SK-MEL-5 (cell line): ENCODE measurements at regions not wholly inside any gene's neighbourhood (a gene's known extent, or its start where the extent isn't known, plus 50 kb on each side); places are given as distances from the start of the nearest gene placed in this dataset.

Experiments used
- DNase-seq: peaks from one replicate; pipeline ENCODE4 v3.0.0-alpha.2; 2016; ENCODE audit warnings: low read depth, low spot score
- in situ Hi-C: cut with HindIII; loops from 2 replicates; pipeline ENCODE4 v1.10.0; 2016; ENCODE audit warnings: low sequenced_read_pairs, high pct_unique_total_duplicates, low pct_unique_long_range_greater_than_20kb

DNA sequence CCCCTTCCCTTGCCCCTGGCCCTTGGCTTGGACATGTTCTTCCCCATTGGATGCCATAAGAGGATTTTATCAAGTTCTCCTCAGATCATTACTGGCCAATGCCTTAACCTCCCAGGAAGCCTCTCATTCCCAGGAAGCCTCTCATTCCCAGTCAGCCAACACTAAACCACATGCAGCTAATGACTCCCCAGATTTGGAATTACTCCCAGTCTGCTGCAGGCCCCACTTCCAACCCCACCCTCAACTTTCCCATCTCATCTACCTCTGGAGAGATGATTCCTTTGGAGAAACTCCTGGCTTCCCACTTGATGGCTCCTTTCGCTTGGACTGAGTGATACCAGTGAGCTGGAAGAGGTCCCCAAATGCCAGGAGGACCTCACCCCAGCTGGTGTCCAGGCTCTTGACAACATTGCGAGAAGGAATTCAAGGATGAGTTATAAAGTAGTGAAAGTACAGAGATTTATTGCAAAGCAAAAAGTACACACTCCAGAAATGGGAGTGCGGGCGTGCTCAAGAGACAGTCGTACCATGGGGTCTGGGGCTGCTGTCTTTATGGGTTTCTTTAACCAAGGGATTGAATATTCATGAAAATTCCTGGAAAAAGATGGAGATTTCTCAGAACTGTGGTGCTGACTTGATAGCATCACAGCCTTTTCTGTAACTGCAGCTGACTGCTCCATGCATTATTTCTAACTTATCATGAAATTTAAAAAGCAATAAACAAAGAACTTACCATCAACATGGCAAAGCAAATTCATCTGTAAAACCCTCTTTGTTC is 117.2 kb upstream of the ADCY1 start:
- no peak for DNase-seq
- in situ Hi-C loops = no loop called here

DNA sequence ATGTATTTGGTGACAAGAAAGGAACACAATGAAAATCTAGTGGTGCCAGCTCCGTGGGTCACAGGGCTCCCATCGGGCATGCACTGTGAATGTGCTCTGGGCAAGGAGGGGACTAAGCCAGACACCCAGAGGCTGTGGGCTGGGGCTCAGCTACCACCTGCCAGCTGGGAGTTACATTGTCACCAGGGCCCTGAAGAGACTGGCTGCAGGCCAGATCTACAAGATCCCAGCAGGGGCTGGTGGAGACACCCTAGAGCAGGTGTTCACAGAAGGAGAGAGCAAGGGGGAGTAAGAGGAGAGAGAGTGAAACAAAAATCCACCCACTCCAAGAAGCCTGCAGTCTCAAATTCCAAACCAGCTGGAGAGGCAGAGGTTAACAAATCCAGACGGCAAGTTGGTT is 116.6 kb upstream of the ADCY1 start:
- in situ Hi-C loops = no loop called here
- DNase-seq = no peak

DNA sequence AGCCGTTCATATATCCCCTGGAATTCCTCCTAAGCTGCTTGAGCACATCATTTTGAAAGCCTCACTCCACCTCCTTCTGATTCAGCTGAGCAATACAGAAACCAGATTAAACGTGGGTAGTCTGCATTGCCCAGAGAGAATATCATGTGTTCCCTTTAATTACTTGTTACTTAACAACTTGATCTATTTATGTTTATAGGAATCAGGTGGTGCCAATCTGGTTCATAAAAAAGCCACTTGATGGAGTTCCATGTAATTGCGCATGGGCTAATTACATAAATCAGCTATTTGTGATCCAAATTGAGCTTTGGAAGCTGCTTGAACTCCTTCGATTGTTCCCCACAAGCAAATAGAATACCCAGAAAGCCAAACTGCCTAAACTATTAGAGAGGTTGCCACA is 114.7 kb upstream of the ADCY1 start:
- in situ Hi-C loops = no loop called here
- DNase-seq = no peak

DNA sequence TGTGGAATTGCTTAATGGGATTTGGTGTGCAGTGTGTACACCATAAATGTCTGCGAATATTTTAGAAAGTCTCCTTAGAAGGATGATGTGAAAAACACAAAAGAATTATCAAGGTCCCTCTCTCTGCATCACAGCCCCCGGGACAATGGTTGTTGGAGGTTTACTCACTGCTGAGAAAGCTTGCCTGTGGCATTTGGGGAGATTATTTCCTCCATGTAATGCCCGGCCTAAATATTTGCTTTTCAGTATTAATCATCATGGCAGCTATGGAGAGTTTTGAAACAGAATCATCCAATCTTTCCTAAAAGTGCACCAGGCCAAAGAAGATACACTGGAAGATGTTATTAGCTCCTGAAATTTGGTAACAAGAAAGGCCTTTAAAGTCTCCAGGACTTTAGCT is 113.8 kb upstream of the ADCY1 start:
- in situ Hi-C loops = no loop called here
- DNase-seq = no peak

DNA sequence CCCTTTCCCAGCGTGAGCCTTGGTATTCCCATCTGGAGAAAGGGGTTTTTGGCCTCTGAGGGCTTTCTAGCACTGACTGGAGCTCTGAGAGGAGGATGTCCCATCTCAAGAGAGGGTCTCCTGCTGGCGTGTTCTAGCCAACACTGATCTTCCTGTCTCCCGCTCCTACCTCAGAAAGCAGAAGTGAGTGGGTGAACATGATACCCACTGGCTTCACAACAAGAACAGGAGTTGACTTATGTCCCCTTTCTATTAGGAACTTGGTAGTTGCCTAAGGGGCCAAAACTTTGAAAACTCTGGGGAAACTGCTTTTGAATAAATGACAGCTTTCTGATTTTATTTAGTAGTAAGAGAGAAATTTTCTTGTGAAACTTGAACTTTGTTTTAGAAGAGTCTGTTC is 113.1 kb upstream of the ADCY1 start:
- in situ Hi-C loops = no loop called here
- no peak for DNase-seq

DNA sequence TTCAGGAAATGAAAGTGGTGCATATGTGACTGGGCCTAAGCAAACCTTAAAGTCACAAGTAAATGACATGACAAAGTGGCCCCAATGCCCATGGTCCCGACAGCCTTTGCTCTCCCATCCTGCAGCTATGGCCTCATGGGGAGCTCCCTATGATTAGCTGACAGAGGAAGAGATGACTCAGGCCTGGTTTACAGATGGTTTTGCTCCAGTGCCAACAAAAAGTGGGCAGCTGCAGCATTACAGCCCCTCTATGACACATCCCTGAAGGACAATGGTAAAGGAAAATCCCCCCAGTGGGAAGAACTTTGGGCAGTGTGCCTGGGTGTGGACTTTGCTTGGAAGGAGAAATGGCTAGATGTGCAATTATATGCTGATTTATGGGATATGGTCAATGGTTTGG is 105.1 kb upstream of the ADCY1 start:
- in situ Hi-C loops = no loop called here
- DNase-seq = no peak

DNA sequence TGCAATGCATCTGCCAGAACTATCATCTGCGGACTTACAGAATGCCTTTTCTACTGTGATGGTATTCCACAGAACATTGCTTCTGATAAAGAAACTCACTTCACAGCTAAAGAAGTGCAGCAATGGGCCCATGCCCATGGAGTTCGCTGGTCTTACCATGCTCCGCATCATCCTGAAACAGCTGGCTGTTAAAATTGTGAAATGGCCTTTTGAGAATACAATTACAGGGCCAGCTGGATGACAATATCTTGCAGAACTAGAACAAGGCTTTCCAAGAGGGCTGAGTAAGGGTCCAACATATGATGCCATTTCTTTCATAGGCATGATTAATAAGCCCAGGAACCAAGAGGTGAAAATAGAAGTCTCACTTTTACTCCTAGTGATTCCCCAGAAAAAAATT is 104.1 kb upstream of the ADCY1 start:
- in situ Hi-C loops = no loop called here
- DNase-seq = no peak

DNA sequence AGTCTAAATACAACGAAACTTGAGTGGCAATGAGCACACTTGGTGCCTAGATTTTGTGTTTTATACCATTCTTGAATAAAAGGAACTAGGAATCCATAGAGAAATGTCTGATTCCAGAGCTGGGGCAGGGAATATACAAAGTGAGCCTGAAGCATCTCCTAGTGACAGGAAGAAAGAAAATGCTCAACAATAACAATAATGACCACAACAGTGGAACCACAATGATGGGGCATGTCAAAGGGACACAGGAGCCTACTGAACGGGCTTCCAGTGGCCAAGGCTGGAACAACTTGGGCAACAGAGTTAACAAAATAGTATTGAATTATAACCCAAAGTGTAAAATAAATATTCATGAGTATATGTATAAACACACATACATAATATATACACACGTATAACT is 94.4 kb upstream of the ADCY1 start:
- in situ Hi-C loops = no loop called here
- DNase-seq = no peak

DNA sequence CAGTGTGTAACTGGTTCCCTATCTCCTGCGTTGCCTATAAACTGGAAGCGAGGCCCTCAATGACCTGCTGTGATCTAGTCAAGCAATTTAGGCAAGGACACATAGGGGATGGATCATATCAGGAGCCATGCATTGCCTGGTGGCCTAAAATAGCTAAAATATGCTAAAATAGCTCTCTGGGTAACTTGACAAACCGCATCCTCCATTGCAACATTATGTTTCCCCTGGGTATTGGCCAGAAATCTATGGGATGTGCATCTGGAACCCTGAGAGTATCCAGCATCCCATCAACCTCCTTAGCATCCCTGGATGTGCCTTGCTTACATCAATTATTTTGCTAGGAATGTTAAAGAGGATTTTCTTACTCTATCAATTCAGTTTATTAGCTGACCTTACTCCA is 91.7 kb upstream of the ADCY1 start:
- in situ Hi-C loops = no loop called here
- no peak for DNase-seq

DNA sequence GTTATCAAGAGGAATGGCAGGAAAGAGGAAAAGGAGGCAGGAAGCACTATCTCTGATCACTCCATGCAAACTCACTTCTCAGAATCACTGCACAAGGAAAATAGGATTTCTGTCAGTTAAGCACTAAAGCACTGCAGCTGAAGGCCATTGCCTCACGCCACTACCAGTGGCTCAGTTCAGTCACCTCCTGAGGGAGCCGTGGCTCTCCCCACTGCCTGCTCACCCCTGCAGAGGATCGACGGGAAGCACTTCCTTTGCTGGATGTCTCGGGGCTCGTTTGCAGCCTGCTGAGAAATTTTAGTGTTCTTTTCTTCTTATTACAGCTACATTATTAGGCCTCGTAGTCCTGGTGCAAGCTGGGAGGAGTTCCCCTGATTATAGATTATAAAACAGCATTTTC is 90.1 kb upstream of the ADCY1 start:
- DNase-seq = no peak

DNA sequence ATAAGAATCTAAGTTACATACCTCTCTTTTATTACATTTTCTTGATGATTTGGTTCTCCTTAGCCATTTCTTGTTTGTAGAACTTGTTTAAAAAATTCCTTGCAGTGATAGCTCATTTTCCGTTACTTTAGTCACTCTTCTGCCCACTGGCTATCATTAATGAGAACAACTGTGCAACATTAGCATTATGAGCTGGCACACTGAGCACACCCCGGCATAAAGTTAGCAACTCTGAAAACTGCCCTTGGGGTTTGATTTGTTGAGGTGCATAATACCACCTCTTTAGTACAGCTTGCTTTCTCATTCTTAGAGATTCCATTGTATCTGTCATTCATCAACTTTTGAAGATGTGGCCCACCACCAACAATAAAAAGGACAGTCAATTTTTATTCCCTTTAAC is 87.6 kb upstream of the ADCY1 start:
- in situ Hi-C loops = no loop called here
- no peak for DNase-seq

More for the DNA sequence above, 90.1 kb upstream of the ADCY1 start:
- in situ Hi-C loops = no loop called here

DNA sequence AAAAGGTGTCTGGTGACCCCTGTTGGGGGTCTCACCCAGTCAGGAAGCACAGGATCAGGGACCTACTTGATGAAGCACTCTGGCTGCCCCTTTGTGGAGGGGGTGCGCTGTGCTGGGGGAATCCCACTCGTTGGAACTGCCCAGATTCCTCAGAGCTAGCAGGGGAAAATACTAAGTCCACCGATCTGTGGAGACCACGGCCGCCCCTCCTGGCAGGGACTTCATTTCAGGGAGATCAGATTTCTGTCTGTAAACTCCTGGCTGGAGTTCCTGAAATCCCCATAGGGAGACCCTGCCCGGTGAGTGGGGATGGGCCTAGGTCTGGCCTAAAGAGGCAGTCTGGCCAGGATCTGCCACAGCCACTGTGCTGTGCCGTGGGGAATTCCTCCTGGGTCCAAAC is 79.3 kb upstream of the ADCY1 start:
- no peak for DNase-seq
- in situ Hi-C loops = no loop called here

DNA sequence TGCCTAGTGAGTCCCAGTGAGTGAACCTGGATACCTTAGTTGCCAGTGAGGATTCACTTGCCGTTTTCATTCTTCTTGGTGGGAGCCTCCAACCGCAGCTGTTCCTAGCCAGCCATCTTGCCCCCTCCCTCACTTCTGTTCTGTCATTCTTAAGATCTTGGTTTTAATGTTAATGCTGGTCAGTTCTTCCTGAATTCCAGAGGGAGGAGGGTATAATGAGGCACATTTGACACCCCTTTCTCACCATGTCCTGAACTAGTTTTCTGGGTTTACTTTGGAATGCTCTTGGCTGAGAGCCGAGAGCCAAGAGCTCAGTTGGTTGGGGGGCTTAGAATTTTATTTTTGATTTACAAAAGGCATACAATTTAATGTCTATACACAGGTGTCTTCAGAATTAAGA is 78.5 kb upstream of the ADCY1 start:
- in situ Hi-C loops = no loop called here

DNA sequence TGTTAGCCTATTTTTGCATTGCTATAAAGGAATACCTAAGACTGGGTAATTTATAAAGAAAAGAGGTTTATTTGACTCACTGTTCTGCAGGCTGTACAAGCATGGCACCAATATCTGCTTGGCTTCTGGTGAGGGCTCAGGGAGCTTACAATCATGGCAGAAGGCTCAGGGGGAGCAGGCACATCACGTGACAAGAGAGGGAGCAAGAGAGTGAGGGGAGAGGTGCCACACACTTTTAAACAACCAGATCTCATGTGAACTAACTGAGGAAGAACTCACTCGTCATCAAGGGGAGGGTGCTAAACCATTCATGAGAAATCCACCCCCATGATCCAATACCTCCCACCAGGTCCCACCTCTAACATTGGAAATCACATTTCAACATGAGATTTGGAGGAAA is 73.9 kb upstream of the ADCY1 start:
- in situ Hi-C loops = no loop called here
- DNase-seq = no peak

More for the DNA sequence above, 78.5 kb upstream of the ADCY1 start:
- DNase-seq = no peak

DNA sequence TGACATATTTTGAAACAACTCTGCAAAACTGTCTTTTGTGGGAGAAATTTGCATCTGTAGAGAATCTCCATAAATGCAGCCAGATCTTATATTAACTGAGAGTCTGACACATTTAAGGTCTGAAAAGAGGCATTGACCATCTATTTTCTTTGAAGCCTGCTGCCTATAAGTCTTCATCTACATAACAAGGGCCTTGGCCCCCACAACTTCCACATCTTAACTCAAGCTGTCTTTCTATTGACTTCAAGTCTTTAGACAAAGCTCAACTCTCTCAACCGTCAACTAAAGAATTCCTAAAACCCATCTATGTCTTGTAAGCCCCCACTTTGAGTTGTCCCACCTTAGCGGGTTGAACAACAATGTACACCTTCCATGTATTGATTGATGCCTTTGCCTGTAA is 72.4 kb upstream of the ADCY1 start:
- in situ Hi-C loops = no loop called here
- DNase-seq = no peak

DNA sequence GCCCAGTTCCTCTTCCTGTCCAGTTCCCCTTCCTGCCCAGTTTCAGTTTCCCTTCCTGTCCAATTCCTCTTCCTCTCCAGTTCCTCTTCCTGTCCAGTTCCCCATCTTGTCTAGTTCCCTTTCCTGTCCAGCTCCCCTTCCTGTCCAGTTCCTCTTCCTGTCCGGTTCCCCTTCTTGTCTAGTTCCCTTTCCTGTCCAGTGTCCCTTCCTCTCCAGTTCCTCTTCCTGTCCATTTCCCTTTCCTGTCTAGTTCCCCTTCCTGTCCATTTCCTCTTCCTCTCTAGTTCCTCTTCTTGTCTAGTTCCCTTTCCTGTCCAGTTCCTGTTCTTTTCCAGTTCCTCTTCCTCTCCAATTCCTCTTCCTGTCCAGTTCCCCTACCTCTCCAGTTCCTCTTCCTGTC is 68.1 kb upstream of the ADCY1 start:
- no peak for DNase-seq
- in situ Hi-C loops = no loop called here

DNA sequence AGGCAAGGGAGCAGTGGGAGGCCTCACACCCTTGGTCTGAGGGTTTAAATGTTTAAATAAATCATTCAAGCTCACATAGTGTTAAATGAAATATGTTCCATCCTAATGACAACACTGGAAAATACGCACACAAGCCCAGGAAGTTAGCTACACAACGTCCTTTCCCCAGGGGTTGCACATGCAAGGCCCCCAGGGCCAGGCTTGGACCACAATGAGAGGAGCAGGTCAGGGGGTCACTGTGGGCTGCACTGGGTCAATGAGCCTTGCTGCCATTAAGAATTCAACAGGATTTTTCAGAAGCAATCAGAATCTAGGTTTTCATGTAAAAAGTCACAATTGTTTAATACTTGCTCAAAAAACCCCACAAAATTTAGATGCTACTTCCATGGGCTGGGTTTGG is 64.9 kb upstream of the ADCY1 start:
- in situ Hi-C loops = no loop called here
- no peak for DNase-seq

DNA sequence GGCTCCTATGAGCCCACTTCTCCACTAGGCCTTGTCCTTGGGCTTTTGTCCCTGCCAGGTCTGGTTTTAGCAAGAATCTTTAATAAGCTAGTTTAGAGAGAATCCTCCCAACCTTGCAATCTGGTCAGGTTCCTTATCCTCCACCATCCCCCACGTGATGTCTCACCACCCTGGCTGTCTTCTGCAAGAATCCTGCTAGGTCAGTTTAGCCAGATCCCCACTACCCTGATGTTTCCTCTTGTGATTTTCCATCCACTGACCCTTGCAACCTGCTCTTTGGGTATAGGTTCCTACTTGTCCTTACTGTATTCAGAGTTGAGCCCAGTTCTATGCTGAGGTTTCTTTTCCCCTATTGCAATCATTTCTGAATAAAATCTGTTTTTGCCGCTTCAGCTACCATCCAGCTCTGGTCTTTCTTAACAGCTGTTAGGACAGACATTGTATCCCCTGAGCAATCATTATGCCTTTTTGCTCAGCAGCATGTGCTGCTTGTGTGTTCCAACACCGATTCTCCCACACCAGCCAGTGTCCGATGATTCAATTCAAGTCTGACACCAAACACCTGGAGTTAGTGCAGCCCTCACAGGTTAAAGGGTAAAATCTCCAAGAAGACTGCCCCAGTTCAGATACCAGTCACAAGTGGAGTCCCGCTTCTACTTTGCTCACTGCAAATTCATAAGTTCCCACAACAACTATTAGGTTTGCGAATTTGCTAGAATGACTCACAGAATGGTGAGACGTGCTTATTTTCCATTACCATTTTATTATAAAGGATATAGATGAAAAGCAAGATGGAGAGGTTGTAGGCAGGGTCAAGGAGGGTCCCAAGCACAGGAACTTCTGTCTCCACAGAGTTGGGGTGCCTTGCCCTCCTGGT is 62.2 kb upstream of the ADCY1 start:
- DNase-seq = no peak
- in situ Hi-C loops = no loop called here

DNA sequence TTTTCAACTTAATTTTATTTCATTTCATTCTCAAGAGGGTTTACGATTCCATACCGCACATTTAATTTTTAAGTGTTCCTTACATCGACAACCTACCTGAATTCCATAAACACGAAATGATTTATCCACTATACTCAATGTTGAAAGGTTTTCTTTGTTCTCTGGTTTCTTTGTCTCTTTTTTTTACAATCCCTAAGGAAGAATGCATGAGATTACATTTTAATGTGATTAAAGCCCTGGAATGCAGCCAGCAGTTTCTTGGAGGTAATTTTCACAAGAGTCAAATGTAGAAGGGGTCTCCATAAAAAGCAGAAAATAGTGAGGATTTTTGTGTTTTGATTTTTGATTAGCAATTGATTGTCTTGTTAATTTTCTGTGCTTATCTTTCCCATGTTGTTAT is 59.2 kb upstream of the ADCY1 start:
- no peak for DNase-seq
- in situ Hi-C loops = no loop called here
